ENCODE measurements at regions not wholly inside any gene's neighbourhood (a gene's known extent, or its start where the extent isn't known, plus 50 kb on each side); places are given as distances from the start of the nearest gene placed in this dataset.

- H3K4me3 ChIP-seq (ENCODE audit: insufficient read depth, low read length, poor library complexity, severe bottlenecking) = no peak overlapping the region
- no peaks in the 10 kb centered on the region for H3K9me2 ChIP-seq (replicated peaks; ENCODE audit: insufficient read depth, low read length)
- H3K27me3 ChIP-seq (ENCODE audit: low read length) = no peaks in the 10 kb centered on the region
- H3K27ac ChIP-seq (ENCODE audit: low read depth, low read length) = no peak overlapping the region
- H2AFZ ChIP-seq (ENCODE audit: low read depth, low read length, severe bottlenecking) = no peak overlapping the region
- TF ChIP-seq CTCF (IDR thresholded peaks at IDR 0.05; ENCODE audit: insufficient read depth, low read length, poor library complexity, severe bottlenecking) (no peak), EZH2phosphoT487 (conservative IDR thresholded peaks at IDR 0.05; ENCODE audit: low read length) (no peak)
- no peaks in the 10 kb centered on the region for H3F3A ChIP-seq (ENCODE audit: insufficient read depth)
- no peak overlapping the region for H3K4me2 ChIP-seq (ENCODE audit: low read depth, low read length, poor library complexity, severe bottlenecking)
- no peak overlapping the region for H3K9ac ChIP-seq (ENCODE audit: low read length)
- H3K79me2 ChIP-seq (ENCODE audit: insufficient read depth, low read length) = no peaks in the 10 kb centered on the region
- no peaks in the 10 kb centered on the region for H4K20me1 ChIP-seq (ENCODE audit: low read depth, low read length)
- no peaks in the 10 kb centered on the region for H3K36me3 ChIP-seq (ENCODE audit: low read length)
- H3K9me3 ChIP-seq (ENCODE audit: insufficient read depth, low read length) = no peaks in the 10 kb centered on the region
Observed at GRCh38 chr5:35477321-35477720, 140.3 kb upstream of the SPEF2 start.

- Histone ChIP-seq H3K79me2 (ENCODE audit: insufficient read depth, low read length) (no peaks in the 10 kb centered on the region), H2AFZ (ENCODE audit: low read depth, low read length, severe bottlenecking) (no peak overlapping the region), H3K9ac (ENCODE audit: low read length) (no peak overlapping the region), H3K4me2 (ENCODE audit: low read depth, low read length, poor library complexity, severe bottlenecking) (no peak overlapping the region), H3K9me2 (replicated peaks; ENCODE audit: insufficient read depth, low read length) (no peaks in the 10 kb centered on the region), H3K27ac (ENCODE audit: low read depth, low read length) (no peak overlapping the region), H3K27me3 (ENCODE audit: low read length) (no peaks in the 10 kb centered on the region), H3K4me3 (ENCODE audit: insufficient read depth, low read length, poor library complexity, severe bottlenecking) (no peak overlapping the region), H3K36me3 (ENCODE audit: low read length) (no peaks in the 10 kb centered on the region), H3F3A (ENCODE audit: insufficient read depth) (no peaks in the 10 kb centered on the region), H4K20me1 (ENCODE audit: low read depth, low read length) (no peaks in the 10 kb centered on the region), H3K9me3 (ENCODE audit: insufficient read depth, low read length) (no peaks in the 10 kb centered on the region)
- TF ChIP-seq CTCF (IDR thresholded peaks at IDR 0.05; ENCODE audit: insufficient read depth, low read length, poor library complexity, severe bottlenecking) (no peak), EZH2phosphoT487 (conservative IDR thresholded peaks at IDR 0.05; ENCODE audit: low read length) (no peak)
Observed at GRCh38 chr5:35476797-35477196, 140.9 kb upstream of the SPEF2 start.

GRCh38 chr5:35476036-35476435 is 141.6 kb upstream of the SPEF2 start:
- H3K79me2 ChIP-seq (ENCODE audit: insufficient read depth, low read length) = no peaks in the 10 kb centered on the region
- no peak overlapping the region for H2AFZ ChIP-seq (ENCODE audit: low read depth, low read length, severe bottlenecking)
- H3K36me3 ChIP-seq (ENCODE audit: low read length) = no peaks in the 10 kb centered on the region
- H3K9ac ChIP-seq (ENCODE audit: low read length) = no peak overlapping the region
- no peak overlapping the region for H3K27ac ChIP-seq (ENCODE audit: low read depth, low read length)
- no peaks in the 10 kb centered on the region for H3K27me3 ChIP-seq (ENCODE audit: low read length)
- H3K9me2 ChIP-seq (replicated peaks; ENCODE audit: insufficient read depth, low read length) = no peaks in the 10 kb centered on the region
- TF ChIP-seq EZH2phosphoT487 (conservative IDR thresholded peaks at IDR 0.05; ENCODE audit: low read length) = no peak
- no peak for TF ChIP-seq CTCF (IDR thresholded peaks at IDR 0.05; ENCODE audit: insufficient read depth, low read length, poor library complexity, severe bottlenecking)
- H3K4me3 ChIP-seq (ENCODE audit: insufficient read depth, low read length, poor library complexity, severe bottlenecking) = no peak overlapping the region
- no peak overlapping the region for H3K4me2 ChIP-seq (ENCODE audit: low read depth, low read length, poor library complexity, severe bottlenecking)
- H4K20me1 ChIP-seq (ENCODE audit: low read depth, low read length) = no peaks in the 10 kb centered on the region
- no peaks in the 10 kb centered on the region for H3F3A ChIP-seq (ENCODE audit: insufficient read depth)
- H3K9me3 ChIP-seq (ENCODE audit: insufficient read depth, low read length) = no peaks in the 10 kb centered on the region

- H3K9me3 ChIP-seq (ENCODE audit: insufficient read depth, low read length) = no peaks in the 10 kb centered on the region
- H4K20me1 ChIP-seq (ENCODE audit: low read depth, low read length) = no peaks in the 10 kb centered on the region
- no peak overlapping the region for H3K4me3 ChIP-seq (ENCODE audit: insufficient read depth, low read length, poor library complexity, severe bottlenecking)
- H3F3A ChIP-seq (ENCODE audit: insufficient read depth) = no peaks in the 10 kb centered on the region
- TF ChIP-seq CTCF (IDR thresholded peaks at IDR 0.05; ENCODE audit: insufficient read depth, low read length, poor library complexity, severe bottlenecking) = no peak
- no peak for TF ChIP-seq EZH2phosphoT487 (conservative IDR thresholded peaks at IDR 0.05; ENCODE audit: low read length)
- H3K79me2 ChIP-seq (ENCODE audit: insufficient read depth, low read length) = no peaks in the 10 kb centered on the region
- H3K4me2 ChIP-seq (ENCODE audit: low read depth, low read length, poor library complexity, severe bottlenecking) = no peak overlapping the region
- no peak overlapping the region for H3K27ac ChIP-seq (ENCODE audit: low read depth, low read length)
- no peak overlapping the region for H3K9ac ChIP-seq (ENCODE audit: low read length)
- H3K36me3 ChIP-seq (ENCODE audit: low read length) = no peaks in the 10 kb centered on the region
- H3K27me3 ChIP-seq (ENCODE audit: low read length) = no peaks in the 10 kb centered on the region
- H3K9me2 ChIP-seq (replicated peaks; ENCODE audit: insufficient read depth, low read length) = no peaks in the 10 kb centered on the region
- H2AFZ ChIP-seq (ENCODE audit: low read depth, low read length, severe bottlenecking) = no peak overlapping the region
Observed at GRCh38 chr5:35473589-35473988, 144.1 kb upstream of the SPEF2 start.
